H1 (cell line): ENCODE measurements at regions not wholly inside any gene's neighbourhood (a gene's known extent, or its start where the extent isn't known, plus 50 kb on each side); places are given as distances from the start of the nearest gene placed in this dataset.
A peak's percentile ranks its signal among the peaks of the same experiment; 100 is the strongest.

Experiments used
- CTCF ChIA-PET: fragments of 300-600 bp; sonication (Branson Sonifier 250); formaldehyde crosslinking; loops from one replicate; lab custom pipeline; 2021; ENCODE audit not compliant: partially characterized antibody; lab: Charles Lee
- POLR2A ChIA-PET: fragments of 300-600 bp; sonication (Branson Sonifier 250); formaldehyde crosslinking; loops from one replicate; lab custom pipeline; 2021; ENCODE audit warnings: inconsistent platforms; ENCODE audit not compliant: partially characterized antibody; lab: Charles Lee
- DNase-seq, 2 experiments: peaks; one replicate each; pipeline versions ENCODE4 v3.0.0 to v3.0.0-alpha.2; 2010 to 2022; ENCODE audit warnings: low spot score in 2 of 2, low read depth in 1 of 2, mixed read lengths in 1 of 2
- FAIRE-seq: peaks from 2 replicates; lab custom pipeline; 2011; peaks lifted over from hg19 to GRCh38; lab: Jason Lieb, UNC
- H2AFZ ChIP-seq: 2 replicates; pipeline ENCODE4 v1.8.1; 2012; ENCODE audit warnings: low read length, inconsistent platforms
- H2AK5ac ChIP-seq: 2 replicates; pipeline ENCODE4 v1.6.1; 2013; ENCODE audit warnings: low read depth, low read length
- H2BK120ac ChIP-seq: replicated peaks from 2 replicates; pipeline ENCODE3; 2013; ENCODE audit warnings: low read depth, low read length, inconsistent platforms
- H2BK12ac ChIP-seq: 2 replicates; pipeline ENCODE4 v1.6.1; 2013; ENCODE audit warnings: low read depth, low read length
- H2BK15ac ChIP-seq: 2 replicates; pipeline ENCODE4 v1.6.1; 2013; ENCODE audit warnings: low read length
- H2BK20ac ChIP-seq: 2 replicates; pipeline ENCODE4 v1.6.1; 2013; ENCODE audit warnings: low read length
- H2BK5ac ChIP-seq: 2 replicates; pipeline ENCODE4 v1.6.1; 2013; ENCODE audit warnings: low read depth, low read length
- H3K14ac ChIP-seq: 2 replicates; pipeline ENCODE4 v1.6.1; 2013; ENCODE audit warnings: inconsistent platforms; ENCODE audit not compliant: insufficient read length
- H3K18ac ChIP-seq: 2 replicates; pipeline ENCODE4 v1.6.1; 2013; ENCODE audit warnings: low read length; ENCODE audit errors: extremely low read depth
- H3K23ac ChIP-seq: 2 replicates; pipeline ENCODE4 v1.6.1; 2013; ENCODE audit warnings: inconsistent platforms; ENCODE audit not compliant: insufficient read length
- H3K23me2 ChIP-seq: 2 replicates; pipeline ENCODE4 v1.6.1; 2013; ENCODE audit warnings: low read depth, low read length
- H3K27ac ChIP-seq: 2 replicates; pipeline ENCODE4 v1.6.1; 2011; ENCODE audit warnings: low read depth, low read length, inconsistent platforms
- H3K27me3 ChIP-seq, 4 experiments: replicated peaks in 1 of 4; 1 replicate in 1 of 4; 2 replicates in 3 of 4; pipeline versions ENCODE4 v1.6.1 to v1.8.1; 2011 to 2013; ENCODE audit warnings: low read length in 3 of 4, mild to moderate bottlenecking in 3 of 4, inconsistent platforms in 2 of 4, mixed read lengths in 2 of 4, moderate library complexity in 1 of 4; ENCODE audit not compliant: control insufficient read depth in 3 of 4, insufficient read depth in 3 of 4; ENCODE audit errors: extremely low read depth in 1 of 4
- H3K36me3 ChIP-seq, 4 experiments: 2 replicates each; pipeline versions ENCODE4 v1.6.1 to v1.8.1; 2011 to 2013; ENCODE audit warnings: mild to moderate bottlenecking in 4 of 4, low read length in 3 of 4, moderate library complexity in 2 of 4, control low read depth in 1 of 4, inconsistent platforms in 1 of 4; ENCODE audit not compliant: insufficient read depth in 4 of 4, control insufficient read depth in 2 of 4
- H3K4ac ChIP-seq: replicated peaks from 2 replicates; pipeline ENCODE3; 2013; ENCODE audit warnings: low read length, low read depth, mixed read lengths, inconsistent platforms; ENCODE audit not compliant: insufficient read length
- H3K4me1 ChIP-seq, 4 experiments: replicated peaks in 1 of 4; 1 replicate in 1 of 4; 2 replicates in 3 of 4; pipeline versions ENCODE4 v1.6.1 to v1.8.1; 2011 to 2013; ENCODE audit warnings: low read length in 3 of 4, inconsistent platforms in 2 of 4, mixed read lengths in 1 of 4; ENCODE audit not compliant: insufficient read depth in 4 of 4, control insufficient read depth in 3 of 4
- H3K4me2 ChIP-seq, 2 experiments: 2 replicates each; pipeline versions ENCODE4 v1.6.1 to v1.8.1; 2011 to 2013; ENCODE audit warnings: low read depth in 2 of 2, low read length in 2 of 2, control low read depth in 1 of 2, inconsistent platforms in 1 of 2, mild to moderate bottlenecking in 1 of 2; ENCODE audit not compliant: insufficient read depth in 1 of 2
- H3K4me3 ChIP-seq, 4 experiments: fragments of 200-600, 300-600 bp in 1 of 4; sonication (generic), shearing (Covaris generic), sonication (Bioruptor Twin) in 1 of 4; 2 replicates each; pipeline versions ENCODE4 v1.5.1 to v1.8.1; 2011 to 2016; ENCODE audit warnings: low read length in 4 of 4, low read depth in 3 of 4, control low read depth in 2 of 4, inconsistent platforms in 2 of 4, mild to moderate bottlenecking in 2 of 4, mixed read lengths in 1 of 4, moderate library complexity in 1 of 4; ENCODE audit not compliant: insufficient read depth in 2 of 4; ENCODE audit errors: extremely low read depth in 1 of 4
- H3K56ac ChIP-seq: replicated peaks from 2 replicates; pipeline ENCODE3; 2013; ENCODE audit warnings: low read depth, mild to moderate bottlenecking, mixed read lengths, low read length, inconsistent platforms; ENCODE audit not compliant: insufficient read length
- H3K79me1 ChIP-seq: 2 replicates; pipeline ENCODE4 v1.6.1; 2013; ENCODE audit warnings: low read depth, low read length, control low read depth
- H3K79me2 ChIP-seq, 2 experiments: 2 replicates each; pipeline versions ENCODE4 v1.6.1 to v1.8.1; 2012 to 2013; ENCODE audit warnings: low read length in 2 of 2, mild to moderate bottlenecking in 2 of 2, inconsistent platforms in 1 of 2; ENCODE audit not compliant: insufficient read depth in 2 of 2, control insufficient read depth in 1 of 2
- H3K9ac ChIP-seq, 4 experiments: replicated peaks in 1 of 4; 1 replicate in 1 of 4; 2 replicates in 3 of 4; pipeline versions ENCODE4 v1.6.1 to v1.8.1; 2011 to 2013; ENCODE audit warnings: low read depth in 3 of 4, low read length in 3 of 4, control low read depth in 2 of 4, mild to moderate bottlenecking in 2 of 4, moderate library complexity in 2 of 4, inconsistent platforms in 1 of 4; ENCODE audit errors: extremely low read depth in 1 of 4
- H3K9me3 ChIP-seq, 2 experiments: 2 replicates each; pipeline versions ENCODE4 v1.6.1 to v1.8.1; 2012 to 2013; ENCODE audit warnings: mild to moderate bottlenecking in 2 of 2, moderate library complexity in 2 of 2, control low read depth in 1 of 2, inconsistent platforms in 1 of 2, low read depth in 1 of 2, low read length in 1 of 2, mixed read lengths in 1 of 2; ENCODE audit not compliant: insufficient read depth in 2 of 2
- H4K20me1 ChIP-seq, 2 experiments: replicated peaks in 1 of 2; 2 replicates each; pipeline versions ENCODE3 to v1.8.1; 2011 to 2013; ENCODE audit warnings: inconsistent platforms in 2 of 2, low read length in 2 of 2, mild to moderate bottlenecking in 1 of 2; ENCODE audit not compliant: insufficient read depth in 2 of 2, control insufficient read depth in 1 of 2
- H4K5ac ChIP-seq: 2 replicates; pipeline ENCODE4 v1.6.1; 2013; ENCODE audit warnings: low read length, low read depth, mixed read lengths, inconsistent platforms; ENCODE audit not compliant: insufficient read length
- H4K8ac ChIP-seq: 2 replicates; pipeline ENCODE4 v1.8.0; 2013; ENCODE audit warnings: mild to moderate bottlenecking, moderate library complexity, low read length, inconsistent platforms; ENCODE audit not compliant: insufficient read depth; ENCODE audit errors: extremely low read depth
- H4K91ac ChIP-seq: replicated peaks from 2 replicates; pipeline ENCODE3; 2013; ENCODE audit warnings: low read length, mixed read lengths, inconsistent platforms; ENCODE audit not compliant: insufficient read length
- ASH2L ChIP-seq: fragments of 200-600, 300-600 bp; sonication (generic); IDR thresholded peaks from one replicate; pipeline ENCODE4 v1.7.1; 2017; ENCODE audit warnings: low read length
- CBX5 ChIP-seq: fragments of 300-800, 300-1000 bp; sonication (generic); IDR thresholded peaks from 2 replicates; pipeline ENCODE4 v1.7.1; 2016; ENCODE audit warnings: antibody characterized with exemption, low read length, low read depth
- CBX8 ChIP-seq: fragments of 300-800, 300-1000 bp; sonication (generic); IDR thresholded peaks from 2 replicates; pipeline ENCODE4 v1.7.1; 2016; ENCODE audit warnings: low read depth, low read length, borderline replicate concordance
- CEBPB ChIP-seq: IDR thresholded peaks from 2 replicates; pipeline ENCODE4 v1.6.1; 2012; ENCODE audit warnings: low read depth, low read length
- FOSL1 ChIP-seq: IDR thresholded peaks from 2 replicates; pipeline ENCODE4 v1.6.1; 2011; ENCODE audit warnings: mild to moderate bottlenecking, low read depth, low read length, moderate library complexity; ENCODE audit not compliant: insufficient read depth
- GABPA ChIP-seq: IDR thresholded peaks from 2 replicates; pipeline ENCODE4 v1.6.1; 2011; ENCODE audit warnings: mild to moderate bottlenecking, low read length, moderate library complexity, borderline replicate concordance; ENCODE audit not compliant: insufficient read depth
- HDAC2 ChIP-seq, 2 experiments: fragments of 300-600 bp in 1 of 2; sonication (generic) in 1 of 2; IDR thresholded peaks; 2 replicates each; pipeline ENCODE4 v1.6.1; 2011 to 2012; ENCODE audit warnings: low read depth in 2 of 2, low read length in 2 of 2, mild to moderate bottlenecking in 2 of 2, moderate library complexity in 2 of 2, borderline replicate concordance in 1 of 2, inconsistent platforms in 1 of 2
- POLR2A ChIP-seq, 2 experiments: IDR thresholded peaks; 1 replicate in 1 of 2; 2 replicates in 1 of 2; pipeline ENCODE4 v1.6.1; 2011; ENCODE audit warnings: low read depth in 2 of 2, low read length in 2 of 2, mild to moderate bottlenecking in 2 of 2; ENCODE audit errors: control extremely low read depth in 1 of 2
- RNF2 ChIP-seq: fragments of 200-900, 300-1000 bp; sonication (generic); IDR thresholded peaks from 2 replicates; pipeline ENCODE4 v1.7.1; 2016; ENCODE audit warnings: borderline replicate concordance, low read depth, mild to moderate bottlenecking, antibody characterized with exemption, low read length; ENCODE audit not compliant: poor library complexity, severe bottlenecking; ENCODE audit errors: missing control alignments
- SIRT6 ChIP-seq: IDR thresholded peaks from one replicate; pipeline ENCODE4 v1.7.1; 2012; ENCODE audit warnings: low read length, inconsistent platforms
- SP1 ChIP-seq: IDR thresholded peaks from 2 replicates; pipeline ENCODE4 v1.6.1; 2011; ENCODE audit warnings: low read depth, low read length
- TAF1 ChIP-seq: IDR thresholded peaks from 2 replicates; pipeline ENCODE4 v1.6.1; 2011; ENCODE audit warnings: mild to moderate bottlenecking, low read depth, low read length
- TAF7 ChIP-seq: optimal IDR thresholded peaks from 2 replicates; pipeline ENCODE3; 2011; ENCODE audit warnings: low read depth, mild to moderate bottlenecking, inconsistent platforms, low read length, moderate library complexity, borderline replicate concordance
- TEAD4 ChIP-seq: IDR thresholded peaks from 2 replicates; pipeline ENCODE4 v1.6.1; 2012; ENCODE audit warnings: low read depth, low read length, inconsistent platforms, mixed read lengths
- ZNF274 ChIP-seq: IDR thresholded peaks from 2 replicates; pipeline ENCODE4 v1.7.0; 2012; ENCODE audit warnings: low read length, borderline replicate concordance; ENCODE audit errors: extremely low read depth
- WGBS, 2 experiments: shearing (Covaris generic) in 1 of 2; methylation state at CpG; one replicate each; pipeline versions ENCODE4 v1.1.6 to v1.1.7; 2013 to 2015; ENCODE audit warnings: low lambda C conversion rate in 2 of 2, mixed read lengths in 2 of 2, inconsistent platforms in 1 of 2, low coverage in 1 of 2, missing lambda C conversion rate in 1 of 2; ENCODE audit not compliant: insufficient replicate concordance in 2 of 2, insufficient coverage in 1 of 2, insufficient read length in 1 of 2; ENCODE audit errors: extremely low coverage in 1 of 2, missing lambda C conversion rate in 1 of 2; 5-methylcytosine and 5-hydroxymethylcytosine counted together
- TF ChIP-seq, protein P1 (sequence below): IDR thresholded peaks from 2 replicates; pipeline ENCODE4 v1.6.1; 2012; ENCODE audit warnings: inconsistent platforms

- H2BK120ac ChIP-seq = no peak overlapping the region
- POLR2A ChIA-PET = no interaction called here
- no peak overlapping the region for H4K5ac ChIP-seq
- no peaks in the 10 kb centered on the region for H3K79me2 ChIP-seq
- FAIRE-seq = no peak
- no peaks in the 10 kb centered on the region for H4K20me1 ChIP-seq
- CTCF ChIA-PET = no interaction called here
- H3K56ac ChIP-seq = no peak overlapping the region
- H3K36me3 ChIP-seq = no peaks in the 10 kb centered on the region
- H3K23ac ChIP-seq = no peak overlapping the region
- H3K9ac ChIP-seq = no peak overlapping the region
- H3K4me3 ChIP-seq = no peak overlapping the region
- H3K14ac ChIP-seq = no peak overlapping the region
- H3K4ac ChIP-seq = no peak overlapping the region
- H3K4me1 ChIP-seq = no peaks in the 10 kb centered on the region
- no peaks in the 10 kb centered on the region for H3K27me3 ChIP-seq
- no peak overlapping the region for H2BK5ac ChIP-seq
- no peaks in the 10 kb centered on the region for H3K23me2 ChIP-seq
- no peaks in the 10 kb centered on the region for H3K9me3 ChIP-seq
- no peak overlapping the region for H2BK20ac ChIP-seq
- H3K79me1 ChIP-seq = no peaks in the 10 kb centered on the region
- no peak overlapping the region for H4K8ac ChIP-seq
- no peak overlapping the region for H2BK15ac ChIP-seq
- no peak overlapping the region for H3K18ac ChIP-seq
- WGBS, 2 experiments = 84% methylated on average over 3 of the region's 3 CpGs; no CpG with 5 or more reads in 1 of the 2 experiments
- no peak overlapping the region for H2BK12ac ChIP-seq
- H4K91ac ChIP-seq = no peak overlapping the region
- no peak overlapping the region for H3K4me2 ChIP-seq
- H2AK5ac ChIP-seq = no peak overlapping the region
- H2AFZ ChIP-seq = peak overlapping the region; percentile 51; the same call in 1 of the 2 replicates
- no peak for DNase-seq
- no peak overlapping the region for H3K27ac ChIP-seq
- TF ChIP-seq SIRT6 = no peak
- TF ChIP-seq, protein P1, sequence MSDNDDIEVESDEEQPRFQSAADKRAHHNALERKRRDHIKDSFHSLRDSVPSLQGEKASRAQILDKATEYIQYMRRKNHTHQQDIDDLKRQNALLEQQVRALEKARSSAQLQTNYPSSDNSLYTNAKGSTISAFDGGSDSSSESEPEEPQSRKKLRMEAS = no peak
- TF ChIP-seq TEAD4 = no peak
- TF ChIP-seq FOSL1 = no peak
- no peak for TF ChIP-seq GABPA
- no peak for TF ChIP-seq HDAC2 (IDR thresholded peaks at IDR 0.05; ENCODE audit: borderline replicate concordance in 1 of 2, low read depth in 2 of 2, low read length in 2 of 2)
- TF ChIP-seq SP1 = no peak
- TF ChIP-seq POLR2A (IDR thresholded peaks at IDR 0.05; ENCODE audit: control extremely low read depth in 1 of 2, low read depth in 2 of 2, low read length in 2 of 2) = no peak
- TF ChIP-seq RNF2 = no peak
- no peak for TF ChIP-seq ZNF274
- TF ChIP-seq CBX8 = no peak
- TF ChIP-seq TAF1 = no peak
- no peak for TF ChIP-seq CBX5
- TF ChIP-seq CEBPB = no peak
- no peak for TF ChIP-seq TAF7
- no peak for TF ChIP-seq ASH2L
Observed at GRCh38 chr1:29538586-29538985, 302.3 kb downstream of the PTPRU start.
